Suprapubic skin (tissue), 3 donors: ENCODE measurements at regions not wholly inside any gene's neighbourhood (a gene's known extent, or its start where the extent isn't known, plus 50 kb on each side); places are given as distances from the start of the nearest gene placed in this dataset.

ENCODE experiments used
- CTCF ChIP-seq, 2 donors: fragments of 200-600 bp in 1 of 2; fragments of 450-650 bp in 1 of 2; sonication (generic) in 1 of 2; IDR thresholded peaks; one replicate each; pipeline ENCODE4 v1.5.1; 2016 to 2019; ENCODE audit warnings: antibody characterized with exemption in 2 of 2, mild to moderate bottlenecking in 1 of 2, moderate library complexity in 1 of 2
- EP300 ChIP-seq: sonication (generic); formaldehyde crosslinking; IDR thresholded peaks from one replicate; pipeline ENCODE4 v1.6.1; 2017; ENCODE audit warnings: antibody characterized with exemption
- POLR2A ChIP-seq, 2 donors: fragments of 450-650 bp; IDR thresholded peaks; one replicate each; pipeline ENCODE4 v1.6.1; 2017; ENCODE audit warnings: antibody characterized with exemption in 2 of 2, mild to moderate bottlenecking in 2 of 2, moderate library complexity in 2 of 2

DNA sequence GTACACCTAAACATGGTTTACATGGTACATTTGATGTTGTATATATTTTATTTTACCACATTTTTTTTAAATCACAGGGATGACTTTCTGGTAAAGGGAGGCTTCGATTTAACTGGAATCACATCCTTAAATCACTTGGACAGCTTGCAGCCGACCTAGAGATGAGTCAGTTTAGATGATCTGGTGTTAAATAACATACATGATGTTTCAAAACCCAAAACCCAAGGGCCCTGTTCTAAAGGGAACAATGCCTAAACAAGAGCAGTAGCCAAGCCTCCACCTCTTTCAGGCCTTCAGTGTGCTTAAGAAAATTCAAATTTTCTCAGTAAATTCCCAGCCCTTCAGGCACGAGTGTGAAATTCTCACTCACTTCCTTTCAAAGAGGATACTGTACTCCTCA, 108.8 kb downstream of the WT1 start:
- TF ChIP-seq POLR2A (IDR thresholded peaks at IDR 0.05), result no peak
- no peak for TF ChIP-seq EP300
- no peak for TF ChIP-seq CTCF (IDR thresholded peaks at IDR 0.05)
